GM12878 (cell line): ENCODE measurements at regions not wholly inside any gene's neighbourhood (a gene's known extent, or its start where the extent isn't known, plus 50 kb on each side); places are given as distances from the start of the nearest gene placed in this dataset.

Experiments used
- ATAC-seq: fragments of 200-7000 bp; cut with Tn5 transposase; 3 replicates; pipeline ENCODE4 v1.9.1; 2020; ENCODE audit warnings: mild to moderate bottlenecking, moderate library complexity
- BruUV-seq: library from RNA; stranded (reverse); fragments of 400-500 nt; replicated peaks from 2 replicates; lab custom pipeline; 2021; lab: Mats Ljungman, UMichigan
- CTCF ChIA-PET: fragments of 300-600 bp; sonication (Branson Sonifier 250); formaldehyde crosslinking; extraction: SDS; loops from one replicate; lab custom pipeline; 2021; ENCODE audit warnings: inconsistent platforms; lab: Yijun Ruan, JAX
- POLR2A ChIA-PET: fragments of 350-600 bp; formaldehyde crosslinking; extraction: SDS; loops from one replicate; lab custom pipeline; 2021; ENCODE audit warnings: inconsistent platforms; lab: Charles Lee
- RAD21 ChIA-PET: fragments of 300-600 bp; sonication (Branson Sonifier 250); formaldehyde crosslinking; loops from one replicate; lab custom pipeline; 2023; ENCODE audit warnings: antibody characterized with exemption; ENCODE audit not compliant: unreplicated experiment; lab: Charles Lee
- SMC1A ChIA-PET: fragments of 300-600 bp; sonication (Branson Sonifier 250); formaldehyde crosslinking; loops from one replicate; lab custom pipeline; 2023; ENCODE audit not compliant: unreplicated experiment, uncharacterized antibody; lab: Charles Lee
- DNase-seq: peaks from one replicate; pipeline ENCODE4 v3.0.0-alpha.2; 2011; ENCODE audit warnings: low read depth, low spot score
- FAIRE-seq: peaks from 3 replicates; lab custom pipeline; 2011; peaks lifted over from hg19 to GRCh38; lab: Jason Lieb, UNC
- H2AFZ ChIP-seq: 2 replicates; pipeline ENCODE4 v1.6.0; 2011; ENCODE audit warnings: low read depth, low read length, control low read depth; ENCODE audit not compliant: control insufficient read depth
- H3K27ac ChIP-seq: 2 replicates; pipeline ENCODE4 v1.5.1; 2011; ENCODE audit warnings: control low read depth; ENCODE audit not compliant: control insufficient read depth, insufficient read depth
- H3K27me3 ChIP-seq, 2 experiments: replicated peaks in 1 of 2; 2 replicates each; pipeline versions ENCODE4 v1.6.0 to v1.6.1; 2011; ENCODE audit warnings: low read length in 1 of 2; ENCODE audit not compliant: control insufficient read depth in 2 of 2, insufficient read depth in 2 of 2
- H3K36me3 ChIP-seq, 2 experiments: 2 replicates each; pipeline ENCODE4 v1.5.1; 2011; ENCODE audit warnings: low read length in 1 of 2; ENCODE audit not compliant: control insufficient read depth in 2 of 2, insufficient read depth in 2 of 2
- H3K4me1 ChIP-seq: 2 replicates; pipeline ENCODE4 v1.6.1; 2011; ENCODE audit warnings: mild to moderate bottlenecking, low read length, moderate library complexity, mixed read lengths; ENCODE audit not compliant: control insufficient read depth, insufficient read depth
- H3K4me2 ChIP-seq: 2 replicates; pipeline ENCODE4 v1.6.0; 2011; ENCODE audit warnings: control low read depth; ENCODE audit not compliant: control insufficient read depth, insufficient read depth
- H3K4me3 ChIP-seq: fragments of 200-600 bp; sonication (generic); 2 replicates; pipeline ENCODE4 v1.5.1; 2016
- H3K79me2 ChIP-seq: 2 replicates; pipeline ENCODE4 v1.6.0; 2011; ENCODE audit warnings: low read length; ENCODE audit not compliant: control insufficient read depth, insufficient read depth
- H3K9ac ChIP-seq: 2 replicates; pipeline ENCODE4 v1.8.0; 2011; ENCODE audit warnings: low read length, control low read depth, mixed read lengths; ENCODE audit not compliant: control insufficient read depth, insufficient read depth
- H3K9me3 ChIP-seq: replicated peaks from 3 replicates; pipeline ENCODE4 v1.5.1; 2011; ENCODE audit warnings: mild to moderate bottlenecking, low read length; ENCODE audit not compliant: control insufficient read depth, insufficient read depth
- H4K20me1 ChIP-seq: 2 replicates; pipeline ENCODE4 v1.6.0; 2011; ENCODE audit not compliant: control insufficient read depth, insufficient read depth
- CBX5 ChIP-seq: sonication (generic); IDR thresholded peaks from 2 replicates; pipeline ENCODE4 v1.6.1; 2016; ENCODE audit warnings: low read depth, moderate library complexity, mild to moderate bottlenecking, inconsistent platforms
- CEBPB ChIP-seq, 2 experiments: fragments of 150-350 bp in 1 of 2; IDR thresholded peaks; 2 replicates each; pipeline ENCODE4 v1.6.1; 2012 to 2014; ENCODE audit warnings: low read depth in 2 of 2, low read length in 2 of 2, borderline replicate concordance in 1 of 2, inconsistent platforms in 1 of 2
- CEBPZ ChIP-seq: fragments of 150-350 bp; IDR thresholded peaks from 2 replicates; pipeline ENCODE4 v1.6.1; 2016; ENCODE audit warnings: low read depth, low read length
- EGR1 ChIP-seq, 2 experiments: IDR thresholded peaks; 1 replicate in 1 of 2; 2 replicates in 1 of 2; pipeline ENCODE4 v1.6.1; 2011 to 2012; ENCODE audit warnings: low read depth in 2 of 2, low read length in 2 of 2, borderline replicate concordance in 1 of 2, mild to moderate bottlenecking in 1 of 2, moderate library complexity in 1 of 2
- HDGF ChIP-seq: fragments of 450-650 bp; IDR thresholded peaks from 2 replicates; pipeline ENCODE4 v1.6.1; 2016; ENCODE audit warnings: antibody characterized with exemption
- RB1 ChIP-seq: fragments of 450-650 bp; formaldehyde crosslinking; IDR thresholded peaks from 2 replicates; pipeline ENCODE4 v1.6.1; 2017; ENCODE audit warnings: mild to moderate bottlenecking, borderline replicate concordance
- SREBF1 ChIP-seq: IDR thresholded peaks from 2 replicates; pipeline ENCODE4 v1.6.1; 2012; ENCODE audit warnings: mild to moderate bottlenecking, low read length
- SREBF2 ChIP-seq: IDR thresholded peaks from 2 replicates; pipeline ENCODE4 v1.6.1; 2012; ENCODE audit warnings: mild to moderate bottlenecking, low read length
- SUPT20H ChIP-seq: IDR thresholded peaks from 2 replicates; pipeline ENCODE4 v1.6.1; 2011; ENCODE audit warnings: low read depth, mild to moderate bottlenecking, low read length, moderate library complexity, borderline replicate concordance; ENCODE audit not compliant: control insufficient read depth
- USF2 ChIP-seq: IDR thresholded peaks from 2 replicates; pipeline ENCODE4 v1.6.1; 2011; ENCODE audit warnings: low read depth, low read length, improper control_type of control experiment, borderline replicate concordance
- ZNF217 ChIP-seq: fragments of 450-650 bp; IDR thresholded peaks from 2 replicates; pipeline ENCODE4 v1.6.1; 2017; ENCODE audit warnings: antibody characterized with exemption, mild to moderate bottlenecking
- ZNF24 ChIP-seq: fragments of 450-650 bp; IDR thresholded peaks from 2 replicates; pipeline ENCODE4 v1.6.1; 2017; ENCODE audit warnings: antibody characterized with exemption, mild to moderate bottlenecking
- WGBS: methylation state at CpG from one replicate; pipeline ENCODE4 v1.1.6; 2016; ENCODE audit warnings: low lambda C conversion rate; ENCODE audit not compliant: insufficient replicate concordance, insufficient coverage; ENCODE audit errors: missing lambda C conversion rate; 5-methylcytosine and 5-hydroxymethylcytosine counted together
- in situ Hi-C: fragments of 300-500 bp; cut with MboI; formaldehyde crosslinking; loops from 9 replicates; pipeline ENCODE4 v1.14.3; 2018; ENCODE audit warnings: mixed read lengths
- intact Hi-C: fragments of 100-400 bp; cut with micrococcal nuclease; formaldehyde crosslinking; loops from one replicate; pipeline ENCODE4 v1.14.2; 2022; ENCODE audit not compliant: unreplicated experiment
- TF ChIP-seq, protein P1 (sequence below): fragments of 450-650 bp; conservative IDR thresholded peaks from 2 replicates; pipeline ENCODE4 v1.6.1; 2017; ENCODE audit warnings: mild to moderate bottlenecking, moderate library complexity

DNA sequence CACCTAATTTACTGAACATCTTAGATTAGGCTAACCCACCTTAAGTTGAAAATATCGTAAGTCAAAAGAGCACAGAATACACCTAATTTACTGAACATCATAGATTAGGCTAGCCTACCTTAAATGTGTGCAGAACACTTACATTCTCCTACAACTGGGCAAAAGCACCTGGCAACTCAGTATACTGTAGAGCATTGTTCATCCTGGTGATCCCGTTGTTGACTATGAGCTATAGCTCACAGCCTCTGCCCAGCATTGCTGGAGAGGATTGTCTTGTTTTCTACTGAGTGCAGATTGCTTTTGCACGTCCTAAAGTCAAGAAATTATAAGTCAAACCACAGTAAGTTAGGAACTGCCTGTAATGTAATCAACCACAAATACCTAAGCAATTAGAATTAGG lies 531.8 kb upstream of the CDH6 start:
- TF ChIP-seq USF2, result no peak
- no peak for TF ChIP-seq HDGF
- TF ChIP-seq EGR1 (IDR thresholded peaks at IDR 0.05; ENCODE audit: borderline replicate concordance in 1 of 2, low read depth in 2 of 2, low read length in 2 of 2), result no peak
- TF ChIP-seq ZNF24, result no peak
- TF ChIP-seq, protein P1, sequence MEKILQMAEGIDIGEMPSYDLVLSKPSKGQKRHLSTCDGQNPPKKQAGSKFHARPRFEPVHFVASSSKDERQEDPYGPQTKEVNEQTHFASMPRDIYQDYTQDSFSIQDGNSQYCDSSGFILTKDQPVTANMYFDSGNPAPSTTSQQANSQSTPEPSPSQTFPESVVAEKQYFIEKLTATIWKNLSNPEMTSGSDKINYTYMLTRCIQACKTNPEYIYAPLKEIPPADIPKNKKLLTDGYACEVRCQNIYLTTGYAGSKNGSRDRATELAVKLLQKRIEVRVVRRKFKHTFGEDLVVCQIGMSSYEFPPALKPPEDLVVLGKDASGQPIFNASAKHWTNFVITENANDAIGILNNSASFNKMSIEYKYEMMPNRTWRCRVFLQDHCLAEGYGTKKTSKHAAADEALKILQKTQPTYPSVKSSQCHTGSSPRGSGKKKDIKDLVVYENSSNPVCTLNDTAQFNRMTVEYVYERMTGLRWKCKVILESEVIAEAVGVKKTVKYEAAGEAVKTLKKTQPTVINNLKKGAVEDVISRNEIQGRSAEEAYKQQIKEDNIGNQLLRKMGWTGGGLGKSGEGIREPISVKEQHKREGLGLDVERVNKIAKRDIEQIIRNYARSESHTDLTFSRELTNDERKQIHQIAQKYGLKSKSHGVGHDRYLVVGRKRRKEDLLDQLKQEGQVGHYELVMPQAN, result no peak
- TF ChIP-seq, all 136 proteins: peak for 0
- Histone ChIP-seq H3K9me3 (no peaks in the 10 kb centered on the region), H3K27ac (no peak overlapping the region), H3K4me3 (no peak overlapping the region), H3K27me3 (no peaks in the 10 kb centered on the region), H2AFZ (no peak overlapping the region), H4K20me1 (no peaks in the 10 kb centered on the region), H3K36me3 (no peaks in the 10 kb centered on the region), H3K4me1 (no peaks in the 10 kb centered on the region), H3K9ac (no peak overlapping the region), H3K4me2 (no peak overlapping the region), H3K79me2 (no peaks in the 10 kb centered on the region)
- ChIA-PET SMC1A (no interaction called here), POLR2A (no interaction called here), RAD21 (no interaction called here), CTCF (no interaction called here)
- DNase-seq, result no peak
- WGBS, result 16% methylated on average over 3 of the region's 3 CpGs
- no TSS peak for BruUV-seq
- in situ Hi-C loops, result no loop called here
- no peak for FAIRE-seq
- no peak for ATAC-seq
- intact Hi-C loops, result no loop called here

- no peaks in the 10 kb centered on the region for H4K20me1 ChIP-seq
- no peak overlapping the region for H3K4me2 ChIP-seq
- DNase-seq, result no peak
- H3K27me3 ChIP-seq, result no peaks in the 10 kb centered on the region
- in situ Hi-C loops, result no loop called here
- no peak for ATAC-seq
- H3K79me2 ChIP-seq, result no peaks in the 10 kb centered on the region
- RAD21 ChIA-PET, result no interaction called here
- H3K4me1 ChIP-seq, result no peaks in the 10 kb centered on the region
- SMC1A ChIA-PET, result no interaction called here
- POLR2A ChIA-PET, result no interaction called here
- H3K9ac ChIP-seq, result no peak overlapping the region
- H3K4me3 ChIP-seq, result no peak overlapping the region
- CTCF ChIA-PET, result no interaction called here
- intact Hi-C loops, result no loop called here
- H3K27ac ChIP-seq, result no peak overlapping the region
- no peaks in the 10 kb centered on the region for H3K36me3 ChIP-seq
- BruUV-seq, result no TSS peak
- no peak overlapping the region for H2AFZ ChIP-seq
- no peak for FAIRE-seq
- no peaks in the 10 kb centered on the region for H3K9me3 ChIP-seq
- WGBS, result 24% methylated on average over 2 of the region's 2 CpGs
- no peak for TF ChIP-seq RB1
- TF ChIP-seq CEBPB (IDR thresholded peaks at IDR 0.05; ENCODE audit: borderline replicate concordance in 1 of 2, low read depth in 2 of 2, low read length in 2 of 2), result no peak
- TF ChIP-seq SREBF1, result no peak
- no peak for TF ChIP-seq SREBF2
- TF ChIP-seq ZNF24, result no peak
- no peak for TF ChIP-seq ZNF217
- TF ChIP-seq CEBPZ, result no peak
- no peak for TF ChIP-seq CBX5
- TF ChIP-seq SUPT20H, result no peak
Observed at GRCh38 chr5:30659417-30659816, 534.1 kb upstream of the CDH6 start.
